BLaER1 (cell line): ENCODE measurements at regions not wholly inside any gene's neighbourhood (a gene's known extent, or its start where the extent isn't known, plus 50 kb on each side); places are given as distances from the start of the nearest gene placed in this dataset.
"Not testable (repeated sequence)": the region's sequence is repeated elsewhere in the genome, so short reads cannot be mapped to it uniquely, and the experiment has no call there.

ENCODE experiments used
- H3K27ac ChIP-seq: shearing (Covaris generic); formaldehyde crosslinking; 2 replicates; pipeline ENCODE4 v1.8.1; 2022
- H3K27me3 ChIP-seq: shearing (Covaris generic); formaldehyde crosslinking; 2 replicates; pipeline ENCODE4 v1.8.1; 2022
- H3K36me3 ChIP-seq: shearing (Covaris generic); formaldehyde crosslinking; 2 replicates; pipeline ENCODE4 v1.8.1; 2022
- H3K4me1 ChIP-seq: shearing (Covaris generic); formaldehyde crosslinking; 2 replicates; pipeline ENCODE4 v1.8.1; 2022
- H3K4me2 ChIP-seq: shearing (Covaris generic); formaldehyde crosslinking; 2 replicates; pipeline ENCODE4 v1.8.1; 2022
- H3K4me3 ChIP-seq: shearing (Covaris generic); formaldehyde crosslinking; 2 replicates; pipeline ENCODE4 v1.8.1; 2022
- H3K9ac ChIP-seq: shearing (Covaris generic); formaldehyde crosslinking; 2 replicates; pipeline ENCODE4 v1.8.1; 2022
- H3K9me3 ChIP-seq: shearing (Covaris generic); formaldehyde crosslinking; 2 replicates; pipeline ENCODE4 v1.8.1; 2022
- H4K20me1 ChIP-seq: shearing (Covaris generic); formaldehyde crosslinking; 2 replicates; pipeline ENCODE4 v1.8.1; 2022
- Cebpa-rat ChIP-seq: shearing (Covaris generic); IDR thresholded peaks from 2 replicates; pipeline ENCODE4 v1.8.1; 2022

DNA sequence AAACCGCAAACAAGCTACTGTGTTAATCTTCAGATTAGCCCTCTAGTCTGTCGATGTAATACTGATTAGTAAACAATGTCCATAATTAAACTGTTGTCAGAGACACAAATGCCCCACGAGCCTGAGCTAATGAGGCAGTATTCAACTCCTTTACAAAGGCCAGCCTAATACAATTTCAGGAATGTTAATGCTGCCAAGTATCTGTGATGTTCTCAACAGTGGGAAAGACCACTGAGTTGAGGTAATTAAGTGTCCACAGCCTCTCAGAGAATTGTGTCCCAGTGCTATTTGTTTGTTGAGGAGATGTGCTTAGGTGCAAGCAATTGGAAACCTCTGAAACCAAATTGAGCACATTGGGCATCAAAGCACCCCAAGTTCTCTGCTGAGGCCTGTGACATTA lies 139.4 kb upstream of the CDKN3 start:
- no peaks in the 10 kb centered on the region for H3K27me3 ChIP-seq
- H3K27ac ChIP-seq, result no peak overlapping the region
- TF ChIP-seq Cebpa-rat, result no peak

DNA sequence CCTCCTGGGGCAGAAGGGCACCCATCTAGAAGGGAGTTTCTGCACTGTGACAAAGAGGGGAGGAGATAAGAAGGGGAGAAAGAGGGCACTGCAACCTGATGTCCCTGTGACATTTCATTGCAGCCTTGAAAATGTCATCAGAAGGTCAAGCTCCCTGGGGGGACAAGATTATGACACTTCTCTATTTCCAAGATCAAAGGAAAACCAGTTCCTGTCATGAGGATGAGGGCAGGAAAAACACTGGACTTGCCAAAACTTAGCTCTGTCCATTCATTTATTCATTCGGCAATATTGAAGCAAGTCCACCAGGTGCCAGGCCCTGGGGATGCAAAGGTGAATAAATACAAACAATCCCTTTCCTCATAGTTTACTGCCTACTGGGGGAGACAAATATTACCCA lies 138.4 kb upstream of the CDKN3 start:
- Histone ChIP-seq H3K36me3 (no peaks in the 10 kb centered on the region), H3K4me1 (peaks cover 11% of the 10 kb centered on the region), H3K27ac (no peak overlapping the region), H3K9ac (no peak overlapping the region), H3K27me3 (no peaks in the 10 kb centered on the region), H3K4me3 (no peak overlapping the region), H3K9me3 (peaks cover 10% of the 10 kb centered on the region; the same call in 1 of the 2 replicates), H4K20me1 (no peaks in the 10 kb centered on the region), H3K4me2 (no peak overlapping the region)
- no peak for TF ChIP-seq Cebpa-rat

More for the DNA sequence above, 139.4 kb upstream of the CDKN3 start:
- Histone ChIP-seq H3K4me3 (no peak overlapping the region), H4K20me1 (no peaks in the 10 kb centered on the region), H3K4me1 (peaks cover 11% of the 10 kb centered on the region), H3K36me3 (no peaks in the 10 kb centered on the region), H3K4me2 (no peak overlapping the region), H3K9me3 (peaks cover 10% of the 10 kb centered on the region; the same call in 1 of the 2 replicates), H3K9ac (no peak overlapping the region)

DNA sequence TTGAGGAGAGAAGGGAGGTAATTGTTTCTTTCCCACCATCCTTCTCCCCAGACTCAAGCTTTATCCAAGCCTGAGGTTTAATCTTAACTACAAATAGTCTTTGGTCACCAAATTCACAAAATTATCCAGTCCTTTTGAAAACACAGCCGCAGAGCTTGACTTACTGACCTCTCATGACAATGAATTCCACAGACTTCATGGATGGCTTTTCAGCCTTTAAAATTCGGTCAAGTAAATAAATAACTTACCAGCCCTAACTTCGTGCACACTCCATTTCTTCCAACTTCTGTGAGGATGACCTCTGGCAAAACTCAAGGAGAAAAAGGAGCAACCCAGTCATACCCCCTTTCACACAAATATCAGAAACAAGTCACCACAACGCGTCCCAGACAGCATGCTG lies 137.0 kb upstream of the CDKN3 start:
- no peak overlapping the region for H3K4me2 ChIP-seq
- H3K36me3 ChIP-seq, result no peaks in the 10 kb centered on the region
- no peak overlapping the region for H3K27ac ChIP-seq
- peaks cover 11% of the 10 kb centered on the region for H3K4me1 ChIP-seq
- H3K4me3 ChIP-seq, result no peak overlapping the region
- H3K9ac ChIP-seq, result no peak overlapping the region
- no peak for TF ChIP-seq Cebpa-rat
- no peaks in the 10 kb centered on the region for H3K27me3 ChIP-seq
- peaks cover 10% of the 10 kb centered on the region; the same call in 1 of the 2 replicates for H3K9me3 ChIP-seq
- no peaks in the 10 kb centered on the region for H4K20me1 ChIP-seq

DNA sequence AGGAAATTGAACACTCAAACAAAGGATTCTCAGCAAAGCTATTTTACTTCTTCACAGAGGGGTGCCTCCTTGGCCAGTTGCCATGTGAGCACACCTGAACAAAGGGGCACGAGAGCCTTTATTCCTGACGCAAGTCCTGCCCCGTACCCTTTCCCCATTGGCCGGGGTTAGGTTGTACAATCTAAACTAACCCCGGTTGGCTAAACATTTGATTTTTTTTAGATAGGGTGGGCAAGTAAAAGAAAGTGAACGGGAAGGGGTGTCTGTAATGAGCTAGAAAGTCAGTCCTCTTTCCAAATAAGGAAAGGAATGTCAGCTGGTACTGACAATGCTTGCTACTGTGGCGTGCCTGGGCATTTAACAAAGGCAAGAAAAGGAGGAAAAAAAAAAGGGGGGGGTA lies 135.5 kb upstream of the CDKN3 start:
- H3K27ac ChIP-seq, result no peak overlapping the region
- H3K27me3 ChIP-seq, result no peaks in the 10 kb centered on the region
- peaks cover 13% of the 10 kb centered on the region for H3K4me1 ChIP-seq
- no peaks in the 10 kb centered on the region for H4K20me1 ChIP-seq
- no peak overlapping the region for H3K4me2 ChIP-seq
- H3K4me3 ChIP-seq, result no peak overlapping the region
- H3K9me3 ChIP-seq, result no peaks in the 10 kb centered on the region
- H3K36me3 ChIP-seq, result no peaks in the 10 kb centered on the region
- H3K9ac ChIP-seq, result no peak overlapping the region
- no peak for TF ChIP-seq Cebpa-rat

DNA sequence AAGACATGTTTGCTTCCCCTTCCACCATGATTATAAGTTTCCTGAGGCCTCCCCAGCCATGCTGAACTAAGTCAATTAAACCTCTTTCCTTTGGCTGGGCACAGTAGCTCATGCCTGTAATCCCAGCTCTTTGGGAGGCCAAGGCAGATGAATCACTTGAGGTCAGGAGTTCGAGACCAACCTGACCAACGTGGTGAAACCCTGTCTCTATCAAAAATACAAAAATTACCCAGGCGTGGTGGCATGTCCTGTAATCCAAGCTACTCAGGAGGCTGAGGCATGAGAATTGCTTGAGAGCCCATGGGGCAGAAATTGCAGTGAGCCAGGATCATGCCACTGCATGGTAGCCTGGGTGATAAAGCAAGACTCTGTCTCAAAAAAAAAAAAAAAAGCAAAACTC lies 130.2 kb upstream of the CDKN3 start:
- Histone ChIP-seq H3K4me1 (peaks cover 30% of the 10 kb centered on the region), H3K27ac (peak overlapping the region; percentile 54; the same call in 1 of the 2 replicates), H3K4me2 (peak overlapping the region; percentile 53; the same call in 1 of the 2 replicates)
- not testable (repeated sequence) for H3K36me3 ChIP-seq, H3K9me3 ChIP-seq, H3K9ac ChIP-seq, H4K20me1 ChIP-seq, H3K27me3 ChIP-seq, H3K4me3 ChIP-seq

DNA sequence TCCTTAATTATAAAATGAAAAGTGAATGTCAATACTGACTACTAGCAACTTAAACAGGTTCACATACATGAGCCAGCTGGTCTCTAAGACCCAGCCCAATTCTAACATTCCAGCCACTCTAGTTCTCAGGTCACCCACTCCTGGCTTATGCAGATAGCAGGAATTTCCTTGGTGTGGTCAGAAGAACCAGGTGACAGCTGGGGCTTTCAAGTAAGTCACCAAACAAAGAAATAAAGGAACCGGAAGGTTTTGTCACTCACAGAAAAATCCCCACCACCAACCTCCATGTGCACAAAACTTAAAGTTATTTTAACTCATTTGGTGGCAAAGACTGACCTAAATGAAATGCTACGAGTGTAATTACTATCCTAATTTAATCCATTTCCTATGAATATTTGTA lies 129.6 kb upstream of the CDKN3 start:
- Histone ChIP-seq H3K9ac (no peak overlapping the region), H3K4me3 (no peak overlapping the region), H3K9me3 (no peaks in the 10 kb centered on the region), H3K36me3 (no peaks in the 10 kb centered on the region), H3K4me1 (peaks cover 30% of the 10 kb centered on the region), H3K27ac (peak overlapping the region; percentile 54), H3K27me3 (no peaks in the 10 kb centered on the region), H4K20me1 (no peaks in the 10 kb centered on the region), H3K4me2 (peak overlapping the region; percentile 53)
- TF ChIP-seq Cebpa-rat, result no peak

DNA sequence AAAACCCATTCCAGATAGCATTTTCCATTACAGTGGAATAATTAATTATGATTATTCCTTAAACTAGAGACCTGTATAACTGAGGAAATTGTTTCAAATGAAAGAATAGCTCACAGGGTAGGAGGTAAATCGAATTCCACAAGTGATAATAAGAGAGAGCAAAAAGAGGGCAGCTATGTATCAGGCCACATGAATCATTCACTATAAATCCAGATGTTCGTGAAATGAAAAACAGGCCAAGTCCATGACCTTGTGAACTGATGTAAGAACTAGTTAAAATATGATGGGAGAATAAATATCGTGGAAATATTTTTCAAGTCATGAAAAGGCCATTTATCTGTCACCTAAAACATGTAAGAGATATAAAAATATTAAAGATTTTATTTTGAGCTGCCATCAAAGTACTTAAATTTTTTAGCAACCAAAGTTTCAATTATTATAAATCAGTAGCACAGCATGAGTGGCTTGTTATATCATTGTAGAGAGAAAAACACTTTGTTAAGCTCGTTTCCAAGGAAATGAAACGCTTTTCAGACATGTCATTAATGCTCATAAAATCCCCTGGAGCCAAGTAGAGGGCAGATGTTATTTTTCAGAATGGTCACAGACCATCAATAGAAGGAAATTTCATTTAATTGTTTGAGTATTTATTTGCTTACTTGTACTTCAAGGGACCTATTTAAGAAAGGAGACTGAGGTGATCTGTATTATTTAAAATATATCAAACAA lies 120.6 kb upstream of the CDKN3 start:
- Histone ChIP-seq H3K36me3 (no peaks in the 10 kb centered on the region), H3K4me3 (no peak overlapping the region), H3K9ac (no peak overlapping the region), H3K4me2 (no peak overlapping the region), H3K9me3 (peaks cover under 1% of the 10 kb centered on the region; the same call in 1 of the 2 replicates), H4K20me1 (no peaks in the 10 kb centered on the region), H3K27me3 (no peaks in the 10 kb centered on the region), H3K4me1 (peaks cover 14% of the 10 kb centered on the region), H3K27ac (no peak overlapping the region)
- no peak for TF ChIP-seq Cebpa-rat

DNA sequence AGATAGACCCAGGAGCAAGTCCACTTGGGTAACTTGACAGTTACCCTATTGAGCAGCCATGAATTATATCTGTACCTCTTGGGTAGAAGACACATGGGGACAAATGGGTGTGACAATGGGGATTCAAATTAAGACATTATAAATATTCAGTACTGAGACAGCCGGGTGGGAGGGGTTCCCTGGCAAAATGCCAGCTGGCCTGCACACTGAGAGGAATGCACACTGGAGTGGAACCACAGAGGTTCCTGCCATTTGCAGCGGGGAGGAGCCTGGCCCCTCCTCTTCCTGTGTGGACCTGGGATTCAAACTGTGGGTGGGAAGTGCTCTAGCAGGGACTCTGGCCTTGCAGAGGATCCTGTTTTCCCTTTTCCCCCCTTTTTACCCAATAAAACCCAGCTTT lies 118.7 kb upstream of the CDKN3 start:
- H3K4me1 ChIP-seq, result peaks cover 14% of the 10 kb centered on the region
- peak overlapping the region; percentile 71 for H3K4me2 ChIP-seq
- no peaks in the 10 kb centered on the region for H3K27me3 ChIP-seq
- H3K9ac ChIP-seq, result no peak overlapping the region
- no peak for TF ChIP-seq Cebpa-rat
- H3K27ac ChIP-seq, result peak overlapping the region; percentile 37; the same call in 1 of the 2 replicates
- H3K36me3 ChIP-seq, result no peaks in the 10 kb centered on the region
- H4K20me1 ChIP-seq, result no peaks in the 10 kb centered on the region
- H3K9me3 ChIP-seq, result peaks cover 16% of the 10 kb centered on the region
- H3K4me3 ChIP-seq, result no peak overlapping the region

DNA sequence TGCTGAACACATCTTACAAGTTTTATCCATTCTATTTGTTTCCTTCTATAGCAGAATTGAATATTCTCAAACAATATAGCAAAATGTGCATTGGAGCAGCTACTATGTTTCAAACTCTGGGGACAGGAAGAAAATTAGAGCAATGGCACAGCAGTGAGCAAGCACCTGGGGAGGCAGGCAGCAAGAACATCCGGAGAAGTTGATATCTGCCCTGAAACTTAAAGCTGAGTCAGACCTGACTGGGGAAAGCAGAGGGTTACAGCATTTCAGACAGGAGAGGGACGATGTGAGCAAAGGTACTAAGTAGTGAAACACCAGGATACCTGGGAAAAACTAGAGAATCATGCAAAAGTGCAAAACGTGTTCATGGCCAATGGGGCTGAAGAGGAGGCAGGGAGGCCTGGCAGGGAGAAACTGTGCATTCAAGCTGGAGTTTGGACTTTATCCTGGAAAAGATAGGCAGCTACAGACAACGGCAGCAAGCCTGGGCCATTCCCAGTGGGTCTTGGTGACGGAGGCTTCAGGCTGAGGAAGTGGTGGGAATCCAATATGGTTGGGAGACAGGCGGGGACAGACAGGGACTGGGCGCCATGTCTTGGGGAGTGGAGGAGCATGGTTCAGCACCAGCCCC lies 118.0 kb upstream of the CDKN3 start:
- Histone ChIP-seq H3K4me1 (peaks cover 14% of the 10 kb centered on the region), H4K20me1 (no peaks in the 10 kb centered on the region), H3K36me3 (no peaks in the 10 kb centered on the region), H3K9me3 (peaks cover 16% of the 10 kb centered on the region), H3K4me3 (no peak overlapping the region), H3K9ac (no peak overlapping the region), H3K27me3 (no peaks in the 10 kb centered on the region), H3K27ac (no peak overlapping the region), H3K4me2 (peak overlapping the region; percentile 71)
- TF ChIP-seq Cebpa-rat, result no peak

DNA sequence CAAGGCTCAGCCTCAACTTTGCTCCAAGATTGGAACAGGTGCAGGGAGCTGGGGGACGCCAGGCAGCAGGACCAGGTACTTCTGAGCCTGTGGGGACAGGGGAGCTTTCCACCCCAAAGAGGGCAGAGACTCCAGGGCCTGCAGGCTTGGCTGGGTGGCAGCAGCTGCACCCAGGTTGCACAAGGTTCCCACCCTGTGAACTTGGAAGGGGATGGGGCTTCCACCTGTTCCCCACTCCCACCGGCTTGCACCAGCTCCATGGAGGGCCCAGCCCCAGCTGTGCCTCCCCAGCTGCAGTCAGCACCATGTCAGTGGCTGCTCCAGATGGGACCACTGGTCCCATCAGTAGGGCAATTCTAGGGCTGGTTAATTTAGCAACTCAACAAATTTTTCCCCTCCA lies 114.0 kb upstream of the CDKN3 start:
- Histone ChIP-seq H3K36me3 (no peaks in the 10 kb centered on the region), H3K4me2 (no peak overlapping the region), H3K4me1 (peaks cover 11% of the 10 kb centered on the region), H4K20me1 (no peaks in the 10 kb centered on the region), H3K9me3 (peaks cover 16% of the 10 kb centered on the region), H3K4me3 (no peak overlapping the region), H3K27me3 (no peaks in the 10 kb centered on the region), H3K27ac (no peak overlapping the region), H3K9ac (no peak overlapping the region)
- no peak for TF ChIP-seq Cebpa-rat
